Astrocyte (in vitro differentiated cells and primary cell): ENCODE measurements at regions not wholly inside any gene's neighbourhood (a gene's known extent, or its start where the extent isn't known, plus 50 kb on each side); places are given as distances from the start of the nearest gene placed in this dataset.

Source experiments
- EZH2 ChIP-seq: IDR thresholded peaks from 2 replicates; pipeline ENCODE4 v1.6.1; 2012; ENCODE audit warnings: mild to moderate bottlenecking, low read length, inconsistent platforms; ENCODE audit not compliant: insufficient read depth
- TF ChIP-seq, protein P1 (sequence below): IDR thresholded peaks from 2 replicates; pipeline ENCODE4 v1.5.1; 2011; ENCODE audit warnings: low read depth, mild to moderate bottlenecking, inconsistent platforms, low read length, moderate library complexity; ENCODE audit not compliant: insufficient read depth

DNA sequence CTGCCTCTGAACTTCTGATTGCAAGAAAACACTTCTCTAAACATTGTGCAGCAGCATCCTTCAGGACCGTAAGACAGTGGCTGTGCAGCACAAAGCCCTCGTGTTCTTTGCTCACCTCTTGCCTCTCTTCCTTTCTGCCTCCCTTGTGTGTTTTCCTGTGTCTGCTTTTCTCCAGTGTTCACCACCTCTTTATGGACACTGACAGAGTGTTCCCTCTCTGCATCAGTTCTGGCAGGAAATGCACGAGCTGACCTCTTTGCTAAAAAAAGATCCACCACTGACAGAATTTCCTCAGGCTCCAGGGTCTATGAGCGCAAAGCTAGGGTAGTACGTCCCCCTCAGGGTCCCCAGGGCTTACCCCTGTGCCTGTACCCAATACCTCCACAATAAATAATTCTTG, 74.3 kb downstream of the C5orf15 start:
- TF ChIP-seq, protein P1, sequence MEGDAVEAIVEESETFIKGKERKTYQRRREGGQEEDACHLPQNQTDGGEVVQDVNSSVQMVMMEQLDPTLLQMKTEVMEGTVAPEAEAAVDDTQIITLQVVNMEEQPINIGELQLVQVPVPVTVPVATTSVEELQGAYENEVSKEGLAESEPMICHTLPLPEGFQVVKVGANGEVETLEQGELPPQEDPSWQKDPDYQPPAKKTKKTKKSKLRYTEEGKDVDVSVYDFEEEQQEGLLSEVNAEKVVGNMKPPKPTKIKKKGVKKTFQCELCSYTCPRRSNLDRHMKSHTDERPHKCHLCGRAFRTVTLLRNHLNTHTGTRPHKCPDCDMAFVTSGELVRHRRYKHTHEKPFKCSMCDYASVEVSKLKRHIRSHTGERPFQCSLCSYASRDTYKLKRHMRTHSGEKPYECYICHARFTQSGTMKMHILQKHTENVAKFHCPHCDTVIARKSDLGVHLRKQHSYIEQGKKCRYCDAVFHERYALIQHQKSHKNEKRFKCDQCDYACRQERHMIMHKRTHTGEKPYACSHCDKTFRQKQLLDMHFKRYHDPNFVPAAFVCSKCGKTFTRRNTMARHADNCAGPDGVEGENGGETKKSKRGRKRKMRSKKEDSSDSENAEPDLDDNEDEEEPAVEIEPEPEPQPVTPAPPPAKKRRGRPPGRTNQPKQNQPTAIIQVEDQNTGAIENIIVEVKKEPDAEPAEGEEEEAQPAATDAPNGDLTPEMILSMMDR: no peak
- no peak for TF ChIP-seq EZH2
